Endothelial cell of umbilical vein (primary cell): ENCODE measurements at regions not wholly inside any gene's neighbourhood (a gene's known extent, or its start where the extent isn't known, plus 50 kb on each side); places are given as distances from the start of the nearest gene placed in this dataset.

Experiments
- BruUV-seq: library from RNA; stranded (reverse); fragments of 400-500 nt; replicated peaks from 2 replicates; lab custom pipeline; 2021; lab: Mats Ljungman, UMichigan
- CTCF ChIA-PET: fragments of 300-600, 350-600 bp; sonication (Branson Sonifier 250); formaldehyde crosslinking; loops from one replicate; lab custom pipeline; 2021; ENCODE audit warnings: antibody characterized with exemption, inconsistent platforms; lab: Charles Lee
- POLR2A ChIA-PET: fragments of 300-600, 350-600 bp; sonication (Branson Sonifier 250); formaldehyde crosslinking; loops from one replicate; lab custom pipeline; 2021; ENCODE audit warnings: antibody characterized with exemption, inconsistent platforms; lab: Charles Lee
- DNase-seq: peaks from one replicate; pipeline ENCODE4 v3.0.0-alpha.2; 2011; ENCODE audit warnings: low read depth, low spot score
- FAIRE-seq: peaks from 2 replicates; lab custom pipeline; 2011; peaks lifted over from hg19 to GRCh38; lab: Jason Lieb, UNC
- H2AFZ ChIP-seq: 2 replicates; pipeline ENCODE4 v1.6.0; 2012; ENCODE audit warnings: low read depth, low read length, control low read depth, inconsistent platforms
- H3K27ac ChIP-seq: 2 replicates; pipeline ENCODE4 v1.5.1; 2011; ENCODE audit warnings: low read depth, mild to moderate bottlenecking, control low read depth, low read length, moderate library complexity; ENCODE audit not compliant: insufficient read depth
- H3K27me3 ChIP-seq, 2 experiments: 2 replicates each; pipeline versions ENCODE4 v1.6.0 to v1.6.1; 2011; ENCODE audit warnings: low read length in 2 of 2, mixed read lengths in 1 of 2; ENCODE audit not compliant: control insufficient read depth in 2 of 2, insufficient read depth in 2 of 2
- H3K36me3 ChIP-seq, 2 experiments: 2 replicates in 1 of 2; 3 replicates in 1 of 2; pipeline ENCODE4 v1.5.1; 2011; ENCODE audit warnings: low read length in 2 of 2, mild to moderate bottlenecking in 1 of 2, moderate library complexity in 1 of 2; ENCODE audit not compliant: control insufficient read depth in 2 of 2, insufficient read depth in 2 of 2; ENCODE audit errors: extremely low read depth in 1 of 2
- H3K4me1 ChIP-seq: 3 replicates; pipeline ENCODE4 v1.5.1; 2011; ENCODE audit warnings: mild to moderate bottlenecking, low read length; ENCODE audit not compliant: control insufficient read depth, insufficient read depth; ENCODE audit errors: extremely low read depth
- H3K4me2 ChIP-seq: 2 replicates; pipeline ENCODE4 v1.6.1; 2011; ENCODE audit warnings: low read length, control low read depth, mixed read lengths; ENCODE audit not compliant: insufficient read depth
- H3K4me3 ChIP-seq, 3 experiments: fragments of 200-600 bp in 1 of 3; sonication (generic), shearing (Covaris generic) in 1 of 3; replicated peaks in 1 of 3; 2 replicates each; pipeline ENCODE4 v1.5.1; 2011 to 2016; ENCODE audit warnings: control low read depth in 3 of 3, low read length in 3 of 3, mild to moderate bottlenecking in 2 of 3, inconsistent platforms in 1 of 3, low read depth in 1 of 3, moderate library complexity in 1 of 3; ENCODE audit not compliant: insufficient read depth in 1 of 3
- H3K79me2 ChIP-seq: 2 replicates; pipeline ENCODE4 v1.6.0; 2012; ENCODE audit warnings: low read length, inconsistent platforms; ENCODE audit not compliant: control insufficient read depth, insufficient read depth
- H3K9ac ChIP-seq: replicated peaks from 2 replicates; pipeline ENCODE3; 2011; ENCODE audit warnings: low read length, control low read depth; ENCODE audit not compliant: insufficient read depth; ENCODE audit errors: extremely low read depth
- H3K9me1 ChIP-seq: replicated peaks from 3 replicates; pipeline ENCODE4 v1.6.0; 2011; ENCODE audit warnings: mild to moderate bottlenecking, low read length; ENCODE audit not compliant: control insufficient read depth, insufficient read depth; ENCODE audit errors: extremely low read depth
- H3K9me3 ChIP-seq: replicated peaks from 2 replicates; pipeline ENCODE4 v1.5.1; 2012; ENCODE audit warnings: low read length, inconsistent platforms; ENCODE audit not compliant: control insufficient read depth, insufficient read depth
- H4K20me1 ChIP-seq: replicated peaks from 2 replicates; pipeline ENCODE3; 2011; ENCODE audit warnings: mild to moderate bottlenecking, low read length; ENCODE audit not compliant: control insufficient read depth, insufficient read depth; ENCODE audit errors: extremely low read depth
- CTCF ChIP-seq, 2 donors: IDR thresholded peaks; 1 replicate in 1 of 2; 2 replicates in 1 of 2; pipeline ENCODE4 v1.5.1; 2011; ENCODE audit warnings: low read length in 2 of 2, mild to moderate bottlenecking in 2 of 2, moderate library complexity in 2 of 2, control low read depth in 1 of 2, inconsistent platforms in 1 of 2, low read depth in 1 of 2; ENCODE audit not compliant: insufficient read depth in 1 of 2; ENCODE audit errors: extremely low read depth in 1 of 2
- EZH2 ChIP-seq: IDR thresholded peaks from 2 replicates; pipeline ENCODE4 v1.6.1; 2012; ENCODE audit warnings: borderline replicate concordance, low read depth, mild to moderate bottlenecking, moderate library complexity, low read length, inconsistent platforms; ENCODE audit not compliant: severe bottlenecking
- JUN ChIP-seq: IDR thresholded peaks from 2 replicates; pipeline ENCODE4 v1.6.1; 2011; ENCODE audit warnings: borderline replicate concordance, low read depth; ENCODE audit not compliant: insufficient read length, insufficient read depth
- POLR2A ChIP-seq: IDR thresholded peaks from 2 replicates; pipeline ENCODE4 v1.6.1; 2012; ENCODE audit warnings: low read depth, mild to moderate bottlenecking, control low read depth, low read length
- dilution Hi-C: fragments of 300-500 bp; cut with MboI; formaldehyde crosslinking; loops from one replicate; pipeline ENCODE4 v1.15.0; 2019; ENCODE audit warnings: low sequenced_read_pairs; ENCODE audit not compliant: extremely low pct_ligation_motif_present
- intact Hi-C: fragments of 100-400 bp; cut with micrococcal nuclease; formaldehyde crosslinking; loops from one replicate; pipeline ENCODE4 v1.10.0; 2022

GRCh38 chr11:27187848-27188621 lies 147.4 kb downstream of the BBOX1 start:
- Histone ChIP-seq H3K9ac (no peak overlapping the region), H3K9me1 (no peaks in the 10 kb centered on the region), H3K36me3 (no peaks in the 10 kb centered on the region), H3K4me2 (no peak overlapping the region), H3K4me1 (no peaks in the 10 kb centered on the region), H3K4me3 (no peak overlapping the region), H3K27me3 (peaks cover 21 to 29% of the 10 kb centered on the region in 2 experiments), H2AFZ (no peak overlapping the region), H4K20me1 (no peaks in the 10 kb centered on the region), H3K27ac (no peak overlapping the region), H3K9me3 (no peaks in the 10 kb centered on the region), H3K79me2 (no peaks in the 10 kb centered on the region)
- TF ChIP-seq EZH2 (no peak), CTCF (IDR thresholded peaks at IDR 0.05; ENCODE audit: extremely low read depth in 1 of 2, insufficient read depth in 1 of 2, low read depth in 1 of 2, low read length in 2 of 2) (no peak), JUN (no peak), POLR2A (no peak)
- intact Hi-C loops, result no loop called here
- DNase-seq (no peak), FAIRE-seq (no peak)
- dilution Hi-C loops, result loop anchor here (25.0 kb wide), 1 partner anchor 299 kb away; no protein-coding TSS in a partner anchor
- POLR2A ChIA-PET, result no interaction called here
- BruUV-seq, result no TSS peak
- CTCF ChIA-PET, result interaction anchor here (3.1 to 6.0 kb wide), 3 partner anchors 109 to 309 kb away, joined by 21 to 367 read pairs (median 253); no protein-coding TSS in a partner anchor
